ENCODE measurements at regions not wholly inside any gene's neighbourhood (a gene's known extent, or its start where the extent isn't known, plus 50 kb on each side); places are given as distances from the start of the nearest gene placed in this dataset.

GRCh38 chr21:15283789-15284188 lies 219.0 kb upstream of the NRIP1 start:
- intact Hi-C loops (cut with DNase I): no loop called here
- no peaks in the 10 kb centered on the region for H3K4me1 ChIP-seq
- H3K27ac ChIP-seq: no peak overlapping the region
- DNase-seq (ENCODE audit: low spot score in 2 of 2): no peak
- H3K36me3 ChIP-seq: no peaks in the 10 kb centered on the region
- H3K9me3 ChIP-seq: no peaks in the 10 kb centered on the region
- H3K27me3 ChIP-seq: no peaks in the 10 kb centered on the region
- no peak for TF ChIP-seq CTCF (IDR thresholded peaks at IDR 0.05)
- H3K4me3 ChIP-seq: no peak overlapping the region

- intact Hi-C loops (cut with DNase I): no loop called here
- Histone ChIP-seq H3K36me3 (no peaks in the 10 kb centered on the region), H3K4me1 (no peaks in the 10 kb centered on the region), H3K4me3 (no peak overlapping the region), H3K27me3 (no peaks in the 10 kb centered on the region), H3K9me3 (no peaks in the 10 kb centered on the region), H3K27ac (no peak overlapping the region)
- no peak for DNase-seq (ENCODE audit: low spot score in 2 of 2)
- TF ChIP-seq CTCF (IDR thresholded peaks at IDR 0.05): no peak
These were observed 220.8 kb upstream of the NRIP1 start for GRCh38 chr21:15285556-15285955.

GRCh38 chr21:15289246-15289645 lies 224.4 kb upstream of the NRIP1 start:
- Histone ChIP-seq H3K36me3 (no peaks in the 10 kb centered on the region), H3K9me3 (no peaks in the 10 kb centered on the region), H3K4me3 (no peak overlapping the region), H3K27me3 (no peaks in the 10 kb centered on the region), H3K4me1 (no peaks in the 10 kb centered on the region), H3K27ac (no peak overlapping the region)
- intact Hi-C loops (cut with DNase I): no loop called here
- no peak for TF ChIP-seq CTCF (IDR thresholded peaks at IDR 0.05)
- no peak for DNase-seq (ENCODE audit: low spot score in 2 of 2)

GRCh38 chr21:15289896-15290841 lies 225.4 kb upstream of the NRIP1 start:
- H3K4me3 ChIP-seq: no peak overlapping the region
- H3K27ac ChIP-seq: no peak overlapping the region
- no peaks in the 10 kb centered on the region for H3K4me1 ChIP-seq
- TF ChIP-seq CTCF (IDR thresholded peaks at IDR 0.05): no peak
- no peaks in the 10 kb centered on the region for H3K27me3 ChIP-seq
- intact Hi-C loops (cut with DNase I): no loop called here
- H3K36me3 ChIP-seq: no peaks in the 10 kb centered on the region
- no peak for DNase-seq (ENCODE audit: low spot score in 2 of 2)
- no peaks in the 10 kb centered on the region for H3K9me3 ChIP-seq

- intact Hi-C loops (cut with DNase I): no loop called here
- no peaks in the 10 kb centered on the region for H3K27me3 ChIP-seq
- no peaks in the 10 kb centered on the region for H3K9me3 ChIP-seq
- DNase-seq (ENCODE audit: low spot score in 2 of 2): no peak
- H3K4me1 ChIP-seq: no peaks in the 10 kb centered on the region
- H3K36me3 ChIP-seq: no peaks in the 10 kb centered on the region
- H3K27ac ChIP-seq: no peak overlapping the region
- no peak overlapping the region for H3K4me3 ChIP-seq
- TF ChIP-seq CTCF (IDR thresholded peaks at IDR 0.05): no peak
These were observed 226.9 kb upstream of the NRIP1 start for GRCh38 chr21:15291621-15292266.
